ENCODE measurements at regions not wholly inside any gene's neighbourhood (a gene's known extent, or its start where the extent isn't known, plus 50 kb on each side); places are given as distances from the start of the nearest gene placed in this dataset.

DNA sequence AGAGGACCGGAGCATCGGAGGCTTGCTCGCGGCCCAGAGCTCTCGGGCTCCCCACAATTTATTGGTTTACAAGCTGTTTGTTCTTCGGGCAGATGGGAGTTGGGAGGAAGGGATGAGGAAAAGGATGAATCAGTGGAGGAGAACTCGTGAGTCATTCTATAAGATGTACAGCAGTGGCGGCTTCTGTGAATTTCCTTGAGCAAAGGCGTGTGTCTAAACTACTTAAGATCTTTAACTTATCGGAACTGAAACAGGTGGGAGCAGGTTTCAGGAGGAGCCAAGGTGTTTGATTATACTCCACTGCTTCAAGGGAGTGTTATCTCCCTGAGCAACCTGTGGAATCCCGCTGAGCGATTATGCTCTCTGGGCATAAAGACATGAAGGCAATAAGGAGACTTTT, 50.5 kb upstream of the IBTK start:
- no peaks in the 10 kb centered on the region for H3K79me2 ChIP-seq (ENCODE audit: control insufficient read depth, insufficient read depth, low read length)
- POLR2A ChIA-PET: interaction anchor here (0.7 kb wide), 1 partner anchor 15 kb away, joined by 3 read pairs; no protein-coding TSS in a partner anchor
- H3K27me3 ChIP-seq (replicated peaks in 1 of 2; ENCODE audit: control insufficient read depth in 2 of 2, insufficient read depth in 2 of 2, low read length in 1 of 2): no peaks in the 10 kb centered on the region
- no peak overlapping the region for H2AFZ ChIP-seq (ENCODE audit: control insufficient read depth, low read depth, low read length)
- SMC1A ChIA-PET (ENCODE audit: uncharacterized antibody, unreplicated experiment): no interaction called here
- no peaks in the 10 kb centered on the region for H3K36me3 ChIP-seq (ENCODE audit: control insufficient read depth in 2 of 2, insufficient read depth in 2 of 2, low read length in 1 of 2)
- ATAC-seq: no peak
- no peak overlapping the region for H3K9ac ChIP-seq (ENCODE audit: control insufficient read depth, insufficient read depth, low read length)
- CTCF ChIA-PET: no interaction called here
- intact Hi-C loops (cut with micrococcal nuclease; ENCODE audit: unreplicated experiment) (no loop called here), in situ Hi-C loops (cut with MboI) (no loop called here)
- no peaks in the 10 kb centered on the region for H3K4me1 ChIP-seq (ENCODE audit: control insufficient read depth, insufficient read depth, low read length)
- BruUV-seq (replicated peaks): no TSS peak
- TF ChIP-seq NR2C2 (IDR thresholded peaks at IDR 0.05; ENCODE audit: borderline replicate concordance, control insufficient read depth, insufficient read length, low read depth): no peak
- no peak for TF ChIP-seq BMI1 (IDR thresholded peaks at IDR 0.05; ENCODE audit: borderline replicate concordance)
- TF ChIP-seq ZNF207 (IDR thresholded peaks at IDR 0.05; ENCODE audit: borderline replicate concordance): no peak
- WGBS (ENCODE audit: insufficient coverage, insufficient replicate concordance, low lambda C conversion rate, missing lambda C conversion rate): 77% methylated on average over 12 of the region's 12 CpGs
- H3K4me2 ChIP-seq (ENCODE audit: control insufficient read depth, insufficient read depth): no peak overlapping the region
- H3K4me3 ChIP-seq: no peak overlapping the region
- no peaks in the 10 kb centered on the region for H4K20me1 ChIP-seq (ENCODE audit: control insufficient read depth, insufficient read depth)
- no peak overlapping the region for H3K27ac ChIP-seq (ENCODE audit: control insufficient read depth, insufficient read depth)
- RAD21 ChIA-PET (ENCODE audit: unreplicated experiment): no interaction called here
- no peaks in the 10 kb centered on the region; the same call in 2 of the 3 replicates for H3K9me3 ChIP-seq (replicated peaks; ENCODE audit: control insufficient read depth, insufficient read depth, low read length)
- no peak for DNase-seq (ENCODE audit: low read depth, low spot score)
- FAIRE-seq: no peak

All from GM12878 (cell line).